Stimulated activated effector memory CD8-positive, alpha-beta T cell treated with anti-CD3 and anti-CD28 coated beads, Interleukin-12 subunit alpha, Interleukin-12 subunit beta, amount 100 ng/mL, for 72 hours (primary cell): ENCODE measurements at regions not wholly inside any gene's neighbourhood (a gene's known extent, or its start where the extent isn't known, plus 50 kb on each side); places are given as distances from the start of the nearest gene placed in this dataset.
"Not testable (repeated sequence)": the region's sequence is repeated elsewhere in the genome, so short reads cannot be mapped to it uniquely, and the experiment has no call there.

Source experiments
- ATAC-seq: fragments of 150-1000 bp; cut with Tn5 transposase; 2 replicates; pipeline ENCODE4 v1.10.0; 2021
- DNase-seq, 2 donors: peaks; one replicate each; pipeline ENCODE4 v3.0.0; 2021 to 2022; ENCODE audit warnings: low spot score in 2 of 2
- H3K27ac Mint-ChIP-seq: one replicate; pipeline ENCODE4 v1.8.0; 2022; ENCODE audit warnings: mild to moderate bottlenecking, mixed read lengths
- H3K36me3 Mint-ChIP-seq: one replicate; pipeline ENCODE4 v1.8.0; 2022; ENCODE audit warnings: mild to moderate bottlenecking, mixed read lengths
- H3K4me1 Mint-ChIP-seq: one replicate; pipeline ENCODE4 v1.8.0; 2022; ENCODE audit warnings: mixed read lengths
- H3K4me3 Mint-ChIP-seq: one replicate; pipeline ENCODE4 v1.8.0; 2022; ENCODE audit warnings: mild to moderate bottlenecking, mixed read lengths
- H3K9me3 Mint-ChIP-seq: one replicate; pipeline ENCODE4 v1.8.0; 2022; ENCODE audit warnings: mixed read lengths

DNA sequence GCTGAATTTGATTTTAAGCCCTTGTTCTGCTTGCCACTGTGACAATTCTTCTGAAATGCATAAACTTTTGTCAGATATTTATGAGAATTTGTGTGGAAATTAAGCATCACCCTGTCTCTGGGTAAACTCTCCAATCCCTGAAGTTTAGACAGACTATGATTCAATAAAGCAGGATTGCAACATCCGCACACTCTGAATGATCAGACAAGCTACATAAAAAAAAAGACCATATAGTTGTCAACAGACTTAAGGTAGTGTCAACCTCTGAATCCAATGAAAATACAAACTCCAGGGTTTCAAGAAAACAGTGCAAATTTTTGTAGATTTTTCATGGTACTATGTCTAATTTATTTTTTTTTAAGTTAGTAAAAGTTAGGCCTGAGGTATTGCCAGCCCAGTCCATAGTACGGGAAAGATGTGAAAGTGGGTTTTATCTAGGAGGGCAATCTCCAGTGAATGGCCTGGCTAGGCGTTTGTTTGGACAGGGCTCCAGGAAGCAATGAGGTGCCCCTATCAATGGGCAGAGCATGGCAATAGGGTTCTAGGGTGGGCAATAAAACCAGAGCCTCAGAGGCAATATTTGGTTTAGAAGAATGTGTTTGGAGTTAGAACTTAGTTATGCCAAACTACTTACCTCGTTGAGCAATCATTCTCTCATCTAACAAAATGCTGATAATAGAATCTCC lies 762.6 kb upstream of the SEMA6A start:
- DNase-seq: no peak
- no peak for ATAC-seq
- no peaks in the 10 kb centered on the region for H3K4me1 Mint-ChIP-seq
- H3K36me3 Mint-ChIP-seq: no peaks in the 10 kb centered on the region
- peaks cover 4% of the 10 kb centered on the region for H3K9me3 Mint-ChIP-seq
- H3K4me3 Mint-ChIP-seq: no peak overlapping the region
- no peak overlapping the region for H3K27ac Mint-ChIP-seq

DNA sequence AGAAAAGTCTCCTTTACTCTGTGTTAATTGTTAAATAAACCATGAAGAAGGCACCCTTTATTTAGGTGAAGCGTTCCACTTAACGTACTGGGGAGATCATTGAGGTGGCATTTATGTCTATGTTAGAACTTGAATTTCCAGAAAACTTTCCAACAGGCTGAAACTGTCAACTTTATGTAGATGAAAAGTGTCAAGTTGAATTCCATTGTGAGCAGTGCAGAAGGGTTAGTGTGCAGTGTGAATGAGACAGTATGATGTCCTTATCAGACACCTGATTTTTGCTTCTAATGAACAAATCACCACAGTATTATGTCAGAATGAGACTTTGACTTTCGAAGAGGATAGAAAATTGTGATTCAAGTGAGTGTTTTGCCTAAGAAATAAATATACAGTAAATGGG lies 761.6 kb upstream of the SEMA6A start:
- ATAC-seq: no peak
- no peaks in the 10 kb centered on the region for H3K4me1 Mint-ChIP-seq
- no peaks in the 10 kb centered on the region for H3K36me3 Mint-ChIP-seq

DNA sequence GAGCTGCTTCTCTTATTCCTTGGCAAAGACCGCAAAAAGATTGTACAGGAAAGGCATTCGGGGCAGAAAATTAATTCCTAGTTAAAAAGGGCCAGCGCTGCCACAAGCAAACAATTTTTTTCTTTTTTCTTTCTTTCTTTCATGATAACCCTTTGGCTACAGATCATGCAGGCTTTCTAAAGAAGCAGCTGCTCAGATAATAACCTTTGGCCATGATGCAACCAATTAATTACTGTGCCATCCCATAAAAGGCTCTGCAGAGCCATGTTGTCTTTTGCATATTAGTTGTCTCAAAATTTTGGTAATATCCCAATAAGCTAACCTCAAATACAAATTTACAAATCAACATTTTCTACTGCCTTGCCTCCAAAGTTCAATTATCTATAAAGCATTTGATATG lies 758.4 kb upstream of the SEMA6A start:
- Mint-ChIP-seq H3K9me3 (peaks cover 11% of the 10 kb centered on the region), H3K36me3 (no peaks in the 10 kb centered on the region), H3K27ac (no peak overlapping the region), H3K4me1 (no peaks in the 10 kb centered on the region), H3K4me3 (no peak overlapping the region)
- DNase-seq (no peak), ATAC-seq (no peak)

More for the DNA sequence above, 761.6 kb upstream of the SEMA6A start:
- Mint-ChIP-seq H3K9me3 (peaks cover 7% of the 10 kb centered on the region), H3K4me3 (no peak overlapping the region), H3K27ac (no peak overlapping the region)
- no peak for DNase-seq

DNA sequence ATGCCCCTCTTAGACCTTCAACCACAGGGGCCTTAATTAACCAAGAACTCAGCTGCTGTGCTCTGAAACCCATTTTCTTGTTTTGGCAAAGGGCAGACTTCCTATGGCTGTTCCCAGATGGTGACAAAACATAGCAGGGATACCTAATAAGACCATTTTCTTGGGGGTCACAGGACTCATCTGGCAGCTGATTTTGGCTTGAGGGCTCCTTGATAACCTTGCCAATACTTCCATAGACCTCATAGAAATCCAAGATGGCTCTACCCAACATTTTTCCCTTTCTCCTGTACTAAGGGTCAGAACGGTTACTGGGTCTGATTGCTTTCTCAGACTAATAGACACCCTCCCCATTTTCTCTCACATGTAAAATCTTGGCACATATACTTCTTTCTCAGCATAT lies 757.7 kb upstream of the SEMA6A start:
- no peaks in the 10 kb centered on the region for H3K4me1 Mint-ChIP-seq
- peaks cover 11% of the 10 kb centered on the region for H3K9me3 Mint-ChIP-seq
- ATAC-seq: no peak
- no peak overlapping the region for H3K4me3 Mint-ChIP-seq
- DNase-seq: no peak
- H3K36me3 Mint-ChIP-seq: no peaks in the 10 kb centered on the region
- H3K27ac Mint-ChIP-seq: no peak overlapping the region

GRCh38 chr5:117327511-117327910 lies 752.9 kb upstream of the SEMA6A start:
- DNase-seq (no peak), ATAC-seq (no peak)
- Mint-ChIP-seq H3K9me3 (peaks cover 12% of the 10 kb centered on the region), H3K4me1 (no peaks in the 10 kb centered on the region), H3K4me3 (no peak overlapping the region), H3K36me3 (no peaks in the 10 kb centered on the region), H3K27ac (no peak overlapping the region)

DNA sequence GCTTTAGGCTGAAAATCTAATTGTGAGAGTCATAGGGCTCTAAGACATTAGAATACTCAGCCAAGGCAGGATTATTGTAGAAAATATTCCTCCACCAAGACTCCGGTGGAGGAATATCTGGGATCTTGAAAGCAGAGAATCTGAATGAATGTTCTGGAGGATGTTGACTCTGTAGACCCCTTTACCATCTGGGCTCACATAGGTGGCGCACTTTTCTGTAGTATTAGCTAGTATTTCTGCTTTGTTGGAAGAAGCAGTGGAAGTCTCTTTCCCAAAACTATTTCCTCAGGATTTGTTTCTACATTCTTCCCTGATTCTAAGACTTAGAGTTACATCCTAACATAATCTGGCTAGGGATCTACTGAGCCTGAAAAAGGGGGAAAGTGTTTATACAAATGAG lies 752.4 kb upstream of the SEMA6A start:
- Mint-ChIP-seq H3K36me3 (no peaks in the 10 kb centered on the region), H3K4me1 (no peaks in the 10 kb centered on the region), H3K9me3 (peaks cover 12% of the 10 kb centered on the region), H3K27ac (no peak overlapping the region), H3K4me3 (no peak overlapping the region)
- no peak for ATAC-seq
- DNase-seq: no peak

DNA sequence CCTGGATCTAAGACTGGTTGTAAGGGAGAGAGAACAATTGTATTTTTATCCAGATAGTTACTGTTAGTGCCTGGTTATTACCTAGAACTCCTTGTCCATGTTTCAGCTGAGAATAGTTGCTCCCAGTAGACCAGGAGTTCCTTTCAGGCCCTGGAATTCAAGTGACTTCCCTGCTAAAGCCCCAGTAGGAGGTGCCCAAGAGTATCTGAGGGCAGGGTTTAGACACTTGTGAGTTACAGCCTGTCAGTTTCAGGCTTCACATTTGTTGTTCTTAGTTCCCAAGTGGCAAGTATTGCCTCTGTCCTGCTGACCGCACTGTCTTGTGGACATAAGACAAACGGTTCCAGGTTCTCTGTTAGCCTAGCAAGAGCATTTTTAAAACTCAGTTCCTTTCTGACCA lies 743.9 kb upstream of the SEMA6A start:
- Mint-ChIP-seq H3K4me3 (no peak overlapping the region), H3K9me3 (peaks cover 4% of the 10 kb centered on the region)

DNA sequence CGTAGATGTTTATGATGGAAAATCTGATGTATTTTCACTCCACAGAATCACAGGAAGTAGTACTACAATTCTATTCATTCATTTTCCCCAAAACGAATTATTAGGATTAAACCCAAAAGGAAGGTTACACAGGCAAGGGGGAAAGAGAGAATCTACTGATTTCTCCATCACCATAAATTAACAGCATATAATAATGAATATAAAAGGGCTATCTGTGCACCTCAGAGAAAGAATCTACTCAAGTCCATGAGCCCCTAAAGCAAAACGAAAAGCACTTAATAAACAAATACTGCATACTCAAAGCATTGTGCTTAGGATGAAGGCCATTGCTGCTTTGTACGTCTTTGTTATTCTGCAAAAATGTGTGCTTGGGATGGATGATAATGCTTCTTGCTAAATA lies 740.5 kb upstream of the SEMA6A start:
- no peaks in the 10 kb centered on the region for H3K36me3 Mint-ChIP-seq
- H3K9me3 Mint-ChIP-seq: peaks cover 9% of the 10 kb centered on the region
- no peak overlapping the region for H3K4me3 Mint-ChIP-seq
- no peak for DNase-seq
- no peaks in the 10 kb centered on the region for H3K4me1 Mint-ChIP-seq
- no peak for ATAC-seq
- H3K27ac Mint-ChIP-seq: no peak overlapping the region

More for the DNA sequence above, 743.9 kb upstream of the SEMA6A start:
- Mint-ChIP-seq H3K27ac (no peak overlapping the region), H3K36me3 (no peaks in the 10 kb centered on the region), H3K4me1 (no peaks in the 10 kb centered on the region)
- DNase-seq: no peak
- ATAC-seq: no peak

- H3K4me3 Mint-ChIP-seq, H3K9me3 Mint-ChIP-seq, DNase-seq, ATAC-seq, H3K27ac Mint-ChIP-seq, H3K36me3 Mint-ChIP-seq, H3K4me1 Mint-ChIP-seq: not testable (repeated sequence)
Measured at GRCh38 chr5:117304512-117305107, 730.0 kb upstream of the SEMA6A start.

DNA sequence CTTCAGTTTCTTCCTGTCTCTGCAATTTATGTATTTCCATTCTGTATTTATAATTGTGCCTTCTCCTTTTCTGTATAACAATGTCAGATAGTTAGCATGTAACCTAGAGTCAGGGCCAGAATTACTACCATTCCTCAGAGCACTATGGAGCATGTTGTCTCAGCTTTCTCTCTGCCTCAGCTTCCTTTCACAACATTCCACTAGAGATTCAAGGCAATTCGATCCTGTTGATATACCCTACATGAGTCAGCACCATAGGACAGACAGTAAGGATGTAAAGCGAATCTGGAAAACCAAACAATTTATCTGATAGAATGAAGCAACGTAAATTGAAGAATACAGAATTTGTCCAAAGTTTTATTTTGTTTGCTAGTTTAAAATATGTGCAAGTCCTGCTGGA lies 728.3 kb upstream of the SEMA6A start:
- DNase-seq (no peak), ATAC-seq (no peak)
- no peak overlapping the region for H3K27ac Mint-ChIP-seq
- H3K4me1 Mint-ChIP-seq: no peaks in the 10 kb centered on the region
- peaks cover 6% of the 10 kb centered on the region for H3K9me3 Mint-ChIP-seq
- H3K4me3 Mint-ChIP-seq: no peak overlapping the region
- no peaks in the 10 kb centered on the region for H3K36me3 Mint-ChIP-seq

GRCh38 chr5:117302473-117302872 lies 727.9 kb upstream of the SEMA6A start:
- no peak for DNase-seq
- no peak overlapping the region for H3K27ac Mint-ChIP-seq
- ATAC-seq: no peak
- H3K4me1 Mint-ChIP-seq: no peaks in the 10 kb centered on the region
- no peaks in the 10 kb centered on the region for H3K36me3 Mint-ChIP-seq
- peaks cover 6% of the 10 kb centered on the region for H3K9me3 Mint-ChIP-seq
- no peak overlapping the region for H3K4me3 Mint-ChIP-seq

DNA sequence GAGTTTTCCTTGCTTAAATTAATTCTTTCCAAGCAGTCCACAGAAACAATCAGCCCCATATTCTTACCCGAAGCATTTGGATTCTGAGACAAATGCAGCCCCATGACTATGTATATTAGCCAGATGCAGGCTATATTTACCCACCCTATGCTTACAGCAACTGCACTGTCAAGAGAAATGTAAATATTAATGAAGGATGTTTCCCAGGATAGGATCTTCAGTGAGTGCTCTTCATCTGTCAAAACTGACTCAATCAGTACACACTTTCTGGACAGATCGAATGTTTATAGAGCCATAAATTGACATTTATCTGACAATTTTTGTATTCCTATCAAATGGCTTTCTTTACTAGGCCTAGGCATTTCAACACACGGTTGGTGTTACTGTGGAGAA lies 725.3 kb upstream of the SEMA6A start:
- no peak overlapping the region for H3K27ac Mint-ChIP-seq
- ATAC-seq (no peak), DNase-seq (no peak)
- no peak overlapping the region for H3K4me3 Mint-ChIP-seq
- no peaks in the 10 kb centered on the region for H3K36me3 Mint-ChIP-seq
- peaks cover 9% of the 10 kb centered on the region for H3K9me3 Mint-ChIP-seq
- no peaks in the 10 kb centered on the region for H3K4me1 Mint-ChIP-seq

DNA sequence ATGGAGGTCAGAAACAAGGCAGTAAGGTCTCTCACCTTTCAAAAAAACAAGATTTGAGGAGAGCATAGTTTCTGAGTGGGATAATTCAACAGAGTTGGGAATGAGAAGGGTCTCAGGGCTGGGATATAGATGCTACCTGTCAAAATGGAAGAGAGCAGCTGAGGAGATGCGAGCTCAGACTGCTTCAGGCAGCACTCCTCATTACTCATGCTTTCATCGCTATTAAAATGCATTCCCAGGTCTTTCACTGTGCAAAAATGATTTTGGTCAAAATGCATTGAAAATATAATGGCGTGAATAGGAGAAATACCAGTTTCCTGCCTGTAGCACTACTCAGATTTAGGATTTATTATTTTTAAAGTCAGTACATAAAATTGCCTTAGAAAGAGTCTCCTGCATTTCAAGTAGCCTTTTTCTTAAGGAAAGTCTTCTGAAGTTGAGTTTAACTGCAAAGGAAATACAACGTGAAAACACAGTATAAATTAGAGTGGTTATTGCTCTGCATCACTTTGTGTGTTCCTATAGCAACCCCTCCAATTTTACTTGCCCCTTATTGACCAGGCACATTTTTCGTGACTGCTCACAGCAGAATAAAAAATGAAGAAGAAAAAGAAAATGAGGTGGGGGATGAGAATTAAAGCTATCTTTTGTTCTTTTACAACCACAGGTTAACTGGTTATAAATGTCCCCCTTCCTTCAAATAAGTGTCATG lies 724.8 kb upstream of the SEMA6A start:
- Mint-ChIP-seq H3K27ac (no peak overlapping the region), H3K4me1 (no peaks in the 10 kb centered on the region), H3K36me3 (no peaks in the 10 kb centered on the region), H3K9me3 (peaks cover 9% of the 10 kb centered on the region), H3K4me3 (no peak overlapping the region)
- ATAC-seq: no peak
- DNase-seq: no peak

DNA sequence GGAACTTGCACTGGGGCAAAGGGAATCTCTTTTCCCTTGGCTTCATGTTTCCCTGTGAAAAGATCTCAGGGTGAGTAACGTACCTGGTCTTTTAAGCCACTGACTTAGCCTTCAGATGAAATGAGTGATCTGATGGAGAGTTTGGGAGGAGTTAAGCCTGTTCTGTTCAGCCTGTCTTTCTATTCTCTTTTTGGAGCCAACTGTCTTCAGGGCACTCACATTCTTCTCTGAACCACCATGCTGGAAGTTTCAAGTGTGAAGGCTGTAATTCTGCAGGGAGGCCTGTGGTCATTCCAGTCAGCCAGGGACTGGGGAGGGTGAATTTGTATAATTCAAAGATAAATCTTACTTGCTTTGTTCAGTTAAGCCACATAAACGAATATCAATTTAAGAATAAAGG lies 722.2 kb upstream of the SEMA6A start:
- H3K9me3 Mint-ChIP-seq: peaks cover 10% of the 10 kb centered on the region
- no peak overlapping the region for H3K4me3 Mint-ChIP-seq
- no peak for ATAC-seq
- H3K4me1 Mint-ChIP-seq: no peaks in the 10 kb centered on the region
- DNase-seq: no peak
- no peaks in the 10 kb centered on the region for H3K36me3 Mint-ChIP-seq
- no peak overlapping the region for H3K27ac Mint-ChIP-seq

DNA sequence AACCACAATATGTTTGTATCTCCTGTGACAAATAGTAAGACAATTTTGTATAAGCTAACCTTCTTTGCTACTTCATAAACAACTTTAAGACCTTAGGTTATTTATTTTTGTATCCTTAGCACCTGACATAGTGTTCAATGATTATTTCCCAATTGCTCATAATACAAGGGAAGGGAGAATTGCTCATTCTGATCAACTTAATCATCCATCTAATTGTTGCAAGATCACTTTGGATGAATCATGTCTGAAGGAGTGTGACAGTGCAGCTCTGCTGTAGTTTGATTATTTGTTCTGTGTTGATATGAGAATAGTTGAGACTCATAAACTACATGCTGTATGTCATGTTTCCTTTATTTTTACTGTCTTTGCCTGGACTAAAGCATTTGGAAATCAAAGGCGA lies 721.3 kb upstream of the SEMA6A start:
- H3K9me3 Mint-ChIP-seq: peaks cover 13% of the 10 kb centered on the region
- no peaks in the 10 kb centered on the region for H3K36me3 Mint-ChIP-seq
- ATAC-seq (no peak), DNase-seq (no peak)
- no peaks in the 10 kb centered on the region for H3K4me1 Mint-ChIP-seq
- H3K4me3 Mint-ChIP-seq: no peak overlapping the region
- H3K27ac Mint-ChIP-seq: no peak overlapping the region

- Mint-ChIP-seq H3K27ac (no peak overlapping the region), H3K36me3 (no peaks in the 10 kb centered on the region), H3K9me3 (peaks cover 19% of the 10 kb centered on the region), H3K4me1 (no peaks in the 10 kb centered on the region), H3K4me3 (no peak overlapping the region)
- ATAC-seq (no peak), DNase-seq (no peak)
Measured at GRCh38 chr5:117286813-117287212, 712.2 kb upstream of the SEMA6A start.
